ENCODE measurements at regions not wholly inside any gene's neighbourhood (a gene's known extent, or its start where the extent isn't known, plus 50 kb on each side); places are given as distances from the start of the nearest gene placed in this dataset.

GRCh38 chrX:45360571-45360970 is 159.9 kb upstream of the DIPK2B start:
- in situ Hi-C loops (cut with MboI; ENCODE audit: low sequenced_read_pairs, unreplicated experiment), result no loop called here

GRCh38 chrX:45358392-45358791 is 157.7 kb upstream of the DIPK2B start:
- TF ChIP-seq CTCF (IDR thresholded peaks at IDR 0.05; ENCODE audit: borderline replicate concordance, control extremely low read depth, extremely low read depth, insufficient read depth, missing control alignments), result no peak
- in situ Hi-C loops (cut with MboI; ENCODE audit: low sequenced_read_pairs, unreplicated experiment), result no loop called here
- no peak for DNase-seq (ENCODE audit: low spot score)

More at GRCh38 chrX:45360571-45360970, 159.9 kb upstream of the DIPK2B start:
- DNase-seq (ENCODE audit: low spot score), result no peak
- no peak for TF ChIP-seq CTCF (IDR thresholded peaks at IDR 0.05; ENCODE audit: borderline replicate concordance, control extremely low read depth, extremely low read depth, insufficient read depth, missing control alignments)

GRCh38 chrX:45353456-45353855 is 152.8 kb upstream of the DIPK2B start:
- in situ Hi-C loops (cut with MboI; ENCODE audit: low sequenced_read_pairs, unreplicated experiment), result no loop called here
- TF ChIP-seq CTCF (IDR thresholded peaks at IDR 0.05; ENCODE audit: borderline replicate concordance, control extremely low read depth, extremely low read depth, insufficient read depth, missing control alignments), result no peak
- no peak for DNase-seq (ENCODE audit: low spot score)

GRCh38 chrX:45352611-45353010 is 151.9 kb upstream of the DIPK2B start:
- TF ChIP-seq CTCF (IDR thresholded peaks at IDR 0.05; ENCODE audit: borderline replicate concordance, control extremely low read depth, extremely low read depth, insufficient read depth, missing control alignments), result no peak
- in situ Hi-C loops (cut with MboI; ENCODE audit: low sequenced_read_pairs, unreplicated experiment), result no loop called here
- no peak for DNase-seq (ENCODE audit: low spot score)

GRCh38 chrX:45351478-45351877 is 150.8 kb upstream of the DIPK2B start:
- no peak for DNase-seq (ENCODE audit: low spot score)
- in situ Hi-C loops (cut with MboI; ENCODE audit: low sequenced_read_pairs, unreplicated experiment), result no loop called here
- no peak for TF ChIP-seq CTCF (IDR thresholded peaks at IDR 0.05; ENCODE audit: borderline replicate concordance, control extremely low read depth, extremely low read depth, insufficient read depth, missing control alignments)

GRCh38 chrX:45348296-45348695 is 147.6 kb upstream of the DIPK2B start:
- no peak for TF ChIP-seq CTCF (IDR thresholded peaks at IDR 0.05; ENCODE audit: borderline replicate concordance, control extremely low read depth, extremely low read depth, insufficient read depth, missing control alignments)
- in situ Hi-C loops (cut with MboI; ENCODE audit: low sequenced_read_pairs, unreplicated experiment), result no loop called here
- DNase-seq (ENCODE audit: low spot score), result no peak

GRCh38 chrX:45347877-45348276 is 147.2 kb upstream of the DIPK2B start:
- DNase-seq (ENCODE audit: low spot score), result no peak
- no peak for TF ChIP-seq CTCF (IDR thresholded peaks at IDR 0.05; ENCODE audit: borderline replicate concordance, control extremely low read depth, extremely low read depth, insufficient read depth, missing control alignments)
- in situ Hi-C loops (cut with MboI; ENCODE audit: low sequenced_read_pairs, unreplicated experiment), result no loop called here
